DND-41 (cell line): ENCODE measurements at regions not wholly inside any gene's neighbourhood (a gene's known extent, or its start where the extent isn't known, plus 50 kb on each side); places are given as distances from the start of the nearest gene placed in this dataset.

Experiments used
- EZH2 ChIP-seq: IDR thresholded peaks from 3 replicates; pipeline ENCODE4 v1.6.1; 2012; ENCODE audit warnings: borderline replicate concordance, low read depth, mild to moderate bottlenecking, moderate library complexity, low read length, inconsistent platforms; ENCODE audit not compliant: severe bottlenecking
- TF ChIP-seq, protein P1 (sequence below): IDR thresholded peaks from 2 replicates; pipeline ENCODE4 v1.5.1; 2012; ENCODE audit warnings: borderline replicate concordance, low read length, moderate library complexity, mild to moderate bottlenecking; ENCODE audit not compliant: poor library complexity, severe bottlenecking; ENCODE audit errors: extremely low read depth

GRCh38 chr18:43879415-43879814, 602.1 kb upstream of the SYT4 start:
- TF ChIP-seq, protein P1, sequence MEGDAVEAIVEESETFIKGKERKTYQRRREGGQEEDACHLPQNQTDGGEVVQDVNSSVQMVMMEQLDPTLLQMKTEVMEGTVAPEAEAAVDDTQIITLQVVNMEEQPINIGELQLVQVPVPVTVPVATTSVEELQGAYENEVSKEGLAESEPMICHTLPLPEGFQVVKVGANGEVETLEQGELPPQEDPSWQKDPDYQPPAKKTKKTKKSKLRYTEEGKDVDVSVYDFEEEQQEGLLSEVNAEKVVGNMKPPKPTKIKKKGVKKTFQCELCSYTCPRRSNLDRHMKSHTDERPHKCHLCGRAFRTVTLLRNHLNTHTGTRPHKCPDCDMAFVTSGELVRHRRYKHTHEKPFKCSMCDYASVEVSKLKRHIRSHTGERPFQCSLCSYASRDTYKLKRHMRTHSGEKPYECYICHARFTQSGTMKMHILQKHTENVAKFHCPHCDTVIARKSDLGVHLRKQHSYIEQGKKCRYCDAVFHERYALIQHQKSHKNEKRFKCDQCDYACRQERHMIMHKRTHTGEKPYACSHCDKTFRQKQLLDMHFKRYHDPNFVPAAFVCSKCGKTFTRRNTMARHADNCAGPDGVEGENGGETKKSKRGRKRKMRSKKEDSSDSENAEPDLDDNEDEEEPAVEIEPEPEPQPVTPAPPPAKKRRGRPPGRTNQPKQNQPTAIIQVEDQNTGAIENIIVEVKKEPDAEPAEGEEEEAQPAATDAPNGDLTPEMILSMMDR = no peak
- TF ChIP-seq EZH2 = no peak
